Breast epithelium (tissue), 4 donors: ENCODE measurements at regions not wholly inside any gene's neighbourhood (a gene's known extent, or its start where the extent isn't known, plus 50 kb on each side); places are given as distances from the start of the nearest gene placed in this dataset.
"Not testable (repeated sequence)": the region's sequence is repeated elsewhere in the genome, so short reads cannot be mapped to it uniquely, and the experiment has no call there.

Source experiments
- DNase-seq, 2 donors: peaks; one replicate each; pipeline ENCODE4 v3.0.0-alpha.2; 2019; ENCODE audit warnings: low spot score in 2 of 2
- H3K27ac ChIP-seq, 2 donors: fragments of 200-600 bp; sonication (generic) in 1 of 2; one replicate each; pipeline ENCODE4 v1.5.1; 2016 to 2019; ENCODE audit warnings: mild to moderate bottlenecking in 1 of 2
- H3K27me3 ChIP-seq, 2 donors: fragments of 200-600 bp; sonication (generic) in 1 of 2; one replicate each; pipeline versions ENCODE4 v1.5.1 to v1.6.0; 2017 to 2019; ENCODE audit warnings: control low read depth in 1 of 2, mild to moderate bottlenecking in 1 of 2
- H3K36me3 ChIP-seq: fragments of 200-600 bp; one replicate; pipeline ENCODE4 v1.5.1; 2019
- H3K4me1 ChIP-seq, 2 donors: fragments of 200-600 bp; sonication (generic); one replicate each; pipeline ENCODE4 v1.5.1; 2016 to 2019; ENCODE audit warnings: control low read depth in 1 of 2
- H3K4me3 ChIP-seq, 3 donors: fragments of 200-600 bp; sonication (generic); 1 replicate in 2 of 3; 2 replicates in 1 of 3; pipeline ENCODE4 v1.5.1; 2016 to 2019; ENCODE audit warnings: mild to moderate bottlenecking in 3 of 3, moderate library complexity in 2 of 3
- H3K9me3 ChIP-seq, 2 donors: fragments of 200-600 bp; sonication (generic) in 1 of 2; one replicate each; pipeline ENCODE4 v1.5.1; 2016 to 2019; ENCODE audit warnings: control low read depth in 1 of 2
- POLR2A ChIP-seq: fragments of 450-650 bp; IDR thresholded peaks from one replicate; pipeline ENCODE4 v1.6.1; 2016; ENCODE audit warnings: antibody characterized with exemption, mild to moderate bottlenecking, moderate library complexity
- POLR2AphosphoS5 ChIP-seq, 3 donors: sonication (generic); formaldehyde crosslinking; IDR thresholded peaks; one replicate each; pipeline ENCODE4 v1.6.1; 2017; ENCODE audit warnings: antibody characterized with exemption in 3 of 3
- intact Hi-C: fragments of 100-400 bp; cut with DNase I; formaldehyde crosslinking; loops from one replicate; pipeline ENCODE4 v1.15.1; 2023; ENCODE audit warnings: low total_unique reads
- TF ChIP-seq, protein P1 (sequence below), 3 donors: fragments of 450-650 bp; IDR thresholded peaks; one replicate each; pipeline ENCODE4 v1.5.1; 2016 to 2017; ENCODE audit warnings: antibody characterized with exemption in 3 of 3, mild to moderate bottlenecking in 3 of 3, moderate library complexity in 3 of 3

DNA sequence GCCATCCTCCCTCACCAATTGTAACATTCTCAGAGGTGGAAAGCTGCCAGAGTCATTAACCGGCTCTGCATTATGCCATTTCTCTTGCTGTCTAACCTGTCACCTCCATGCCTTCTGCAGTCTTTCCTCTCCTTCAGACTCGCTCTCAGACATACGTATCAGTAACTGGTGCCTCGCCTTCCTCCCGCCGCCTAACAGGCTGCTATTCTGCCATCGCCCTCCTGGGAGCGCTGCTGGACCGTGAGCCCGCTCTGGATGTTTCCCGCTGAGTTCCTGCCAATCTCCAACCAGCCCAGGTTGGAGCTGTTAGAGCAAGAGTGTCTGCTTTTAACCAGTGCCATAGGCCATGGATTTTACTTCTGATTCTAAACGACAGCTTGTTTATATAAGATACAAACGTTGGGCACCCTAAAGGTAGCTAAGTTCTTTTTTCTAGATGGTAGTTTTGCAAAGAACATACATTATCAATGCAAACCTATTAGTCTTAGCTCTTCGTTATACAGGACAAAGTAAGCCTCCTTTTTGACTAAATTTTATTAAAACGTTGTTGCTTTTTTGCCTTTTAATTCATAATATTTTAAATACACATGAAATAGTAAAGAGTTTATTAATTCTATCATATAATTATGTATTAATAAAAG, 59.5 kb upstream of the NEIL3 start:
- no peak for TF ChIP-seq POLR2A
- TF ChIP-seq, protein P1, sequence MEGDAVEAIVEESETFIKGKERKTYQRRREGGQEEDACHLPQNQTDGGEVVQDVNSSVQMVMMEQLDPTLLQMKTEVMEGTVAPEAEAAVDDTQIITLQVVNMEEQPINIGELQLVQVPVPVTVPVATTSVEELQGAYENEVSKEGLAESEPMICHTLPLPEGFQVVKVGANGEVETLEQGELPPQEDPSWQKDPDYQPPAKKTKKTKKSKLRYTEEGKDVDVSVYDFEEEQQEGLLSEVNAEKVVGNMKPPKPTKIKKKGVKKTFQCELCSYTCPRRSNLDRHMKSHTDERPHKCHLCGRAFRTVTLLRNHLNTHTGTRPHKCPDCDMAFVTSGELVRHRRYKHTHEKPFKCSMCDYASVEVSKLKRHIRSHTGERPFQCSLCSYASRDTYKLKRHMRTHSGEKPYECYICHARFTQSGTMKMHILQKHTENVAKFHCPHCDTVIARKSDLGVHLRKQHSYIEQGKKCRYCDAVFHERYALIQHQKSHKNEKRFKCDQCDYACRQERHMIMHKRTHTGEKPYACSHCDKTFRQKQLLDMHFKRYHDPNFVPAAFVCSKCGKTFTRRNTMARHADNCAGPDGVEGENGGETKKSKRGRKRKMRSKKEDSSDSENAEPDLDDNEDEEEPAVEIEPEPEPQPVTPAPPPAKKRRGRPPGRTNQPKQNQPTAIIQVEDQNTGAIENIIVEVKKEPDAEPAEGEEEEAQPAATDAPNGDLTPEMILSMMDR (IDR thresholded peaks at IDR 0.05) = peak; percentile 43 to 79 (median 78)
- TF ChIP-seq POLR2AphosphoS5 (IDR thresholded peaks at IDR 0.05) = no peak
- intact Hi-C loops = no loop called here
- no peak overlapping the region for H3K4me3 ChIP-seq
- H3K4me1 ChIP-seq = no peaks in the 10 kb centered on the region
- no peaks in the 10 kb centered on the region for H3K9me3 ChIP-seq
- H3K36me3 ChIP-seq = no peaks in the 10 kb centered on the region
- no peak overlapping the region for H3K27ac ChIP-seq
- peak; percentile 32 to 64 for DNase-seq
- no peaks in the 10 kb centered on the region for H3K27me3 ChIP-seq

DNA sequence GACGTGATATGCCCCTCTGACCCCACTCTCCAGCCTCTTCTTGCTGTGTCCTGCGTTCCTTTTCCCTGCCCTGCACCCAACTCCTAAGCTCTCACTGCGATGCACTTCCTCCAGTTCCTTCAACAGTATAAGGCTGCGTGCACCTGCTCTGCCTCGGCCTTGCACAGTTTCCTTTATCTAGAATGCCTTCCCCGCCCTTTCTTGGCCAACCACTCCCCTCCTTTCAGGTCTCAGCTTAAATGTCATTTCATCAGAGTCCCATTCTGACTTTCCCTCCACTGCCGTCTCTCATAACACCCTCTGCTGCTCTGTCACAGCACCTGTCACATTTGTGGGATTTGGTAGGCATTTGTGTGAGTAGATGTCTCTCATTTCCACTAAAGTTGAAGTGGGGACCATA, 58.4 kb upstream of the NEIL3 start:
- no peak for DNase-seq
- TF ChIP-seq, protein P1 (IDR thresholded peaks at IDR 0.05) = no peak
- TF ChIP-seq POLR2A = no peak
- TF ChIP-seq POLR2AphosphoS5 (IDR thresholded peaks at IDR 0.05) = no peak
- intact Hi-C loops = no loop called here

DNA sequence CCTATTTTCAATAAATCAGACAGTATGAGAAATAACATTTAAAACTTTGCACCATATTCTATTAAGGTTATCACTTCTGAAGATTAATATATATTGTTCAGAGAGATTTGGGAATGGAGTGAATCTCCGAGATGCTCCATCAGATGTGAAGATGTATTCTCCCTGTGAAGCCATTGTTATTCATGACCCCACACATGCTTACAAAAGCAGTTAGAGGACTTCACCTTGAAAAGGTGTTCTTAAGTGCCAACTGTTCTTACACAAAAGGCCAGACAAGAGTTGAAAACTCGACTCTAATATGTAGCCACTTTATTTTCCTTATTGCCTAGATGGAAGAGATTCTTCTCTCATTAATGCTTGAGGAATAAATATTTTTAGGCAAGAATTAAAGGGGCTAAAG, 54.3 kb upstream of the NEIL3 start:
- no peaks in the 10 kb centered on the region for H3K36me3 ChIP-seq
- H3K4me3 ChIP-seq = no peak overlapping the region
- no peaks in the 10 kb centered on the region for H3K4me1 ChIP-seq
- intact Hi-C loops = no loop called here
- H3K9me3 ChIP-seq = no peaks in the 10 kb centered on the region
- DNase-seq = no peak
- H3K27me3 ChIP-seq = no peaks in the 10 kb centered on the region
- TF ChIP-seq POLR2A (no peak), POLR2AphosphoS5 (IDR thresholded peaks at IDR 0.05) (no peak)
- TF ChIP-seq, protein P1 (IDR thresholded peaks at IDR 0.05) = no peak
- H3K27ac ChIP-seq = no peak overlapping the region

More for the DNA sequence above, 58.4 kb upstream of the NEIL3 start:
- Histone ChIP-seq H3K9me3 (no peaks in the 10 kb centered on the region), H3K4me3 (no peak overlapping the region), H3K27ac (no peak overlapping the region), H3K36me3 (no peaks in the 10 kb centered on the region), H3K4me1 (no peaks in the 10 kb centered on the region), H3K27me3 (no peaks in the 10 kb centered on the region)

DNA sequence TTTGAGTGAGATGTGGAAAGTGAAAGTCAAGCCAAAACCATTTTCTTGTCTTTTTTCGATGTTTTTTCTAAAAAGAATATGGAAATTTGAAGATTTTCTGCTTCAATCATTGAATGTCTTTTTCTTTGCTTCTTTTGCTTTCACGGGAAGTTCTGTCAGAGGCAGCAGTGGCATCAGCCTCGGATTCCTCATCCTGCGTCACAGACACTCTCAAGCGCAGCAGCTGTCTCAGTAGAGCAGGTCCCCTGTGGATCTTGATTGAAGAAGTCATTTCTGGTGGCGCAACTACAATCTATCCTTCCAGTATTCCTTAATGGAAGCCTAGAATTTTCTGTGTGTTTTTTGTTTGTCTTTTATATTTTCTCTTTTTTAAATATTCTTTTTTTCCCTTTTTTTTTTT, 52.7 kb upstream of the NEIL3 start:
- no peak overlapping the region for H3K27ac ChIP-seq
- TF ChIP-seq POLR2AphosphoS5 (IDR thresholded peaks at IDR 0.05) = no peak
- TF ChIP-seq POLR2A = no peak
- TF ChIP-seq, protein P1 (IDR thresholded peaks at IDR 0.05) = no peak
- H3K9me3 ChIP-seq = no peaks in the 10 kb centered on the region
- H3K27me3 ChIP-seq = no peaks in the 10 kb centered on the region
- H3K4me3 ChIP-seq = no peak overlapping the region
- no peaks in the 10 kb centered on the region for H3K4me1 ChIP-seq
- no peak for DNase-seq
- no peaks in the 10 kb centered on the region for H3K36me3 ChIP-seq
- intact Hi-C loops = no loop called here

DNA sequence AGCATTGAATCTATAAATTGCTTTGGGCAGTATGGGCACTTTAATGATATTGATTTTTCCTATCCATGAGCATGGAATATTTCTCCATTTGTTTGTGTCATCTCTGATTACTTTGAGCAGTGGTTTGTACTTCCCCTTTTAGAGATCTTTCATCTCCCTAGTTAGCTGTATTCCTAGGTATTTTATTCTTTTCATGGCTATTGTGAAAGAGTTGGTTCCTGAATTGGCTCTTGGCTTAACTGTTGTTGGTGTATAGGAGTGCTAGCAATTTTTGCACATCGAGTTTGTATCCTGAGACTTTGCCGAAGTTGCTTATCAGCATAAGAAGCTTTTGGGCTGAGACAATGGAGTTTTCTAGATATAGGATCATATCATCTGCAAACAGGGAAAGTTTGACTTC, 50.2 kb upstream of the NEIL3 start:
- H3K4me3 ChIP-seq, H3K4me1 ChIP-seq, DNase-seq, H3K27ac ChIP-seq, H3K36me3 ChIP-seq, H3K9me3 ChIP-seq, intact Hi-C loops, H3K27me3 ChIP-seq: not testable (repeated sequence)
